OCI-LY3 (cell line): ENCODE measurements at regions not wholly inside any gene's neighbourhood (a gene's known extent, or its start where the extent isn't known, plus 50 kb on each side); places are given as distances from the start of the nearest gene placed in this dataset.

ENCODE experiments used
- EZH2phosphoT487 ChIP-seq: fragments of 200-600 bp; shearing (Covaris generic); IDR thresholded peaks from 2 replicates; pipeline ENCODE4 v1.6.1; 2018; ENCODE audit warnings: antibody characterized with exemption, mixed run types, low read depth
- TF ChIP-seq, protein P1 (sequence below): fragments of 200-600, 300-600 bp; sonication (generic); IDR thresholded peaks from 2 replicates; pipeline ENCODE4 v1.5.1; 2014; ENCODE audit warnings: antibody characterized with exemption, low read length, low read depth

GRCh38 chr3:152556731-152557254, 278.1 kb upstream of the P2RY1 start:
- TF ChIP-seq, protein P1, sequence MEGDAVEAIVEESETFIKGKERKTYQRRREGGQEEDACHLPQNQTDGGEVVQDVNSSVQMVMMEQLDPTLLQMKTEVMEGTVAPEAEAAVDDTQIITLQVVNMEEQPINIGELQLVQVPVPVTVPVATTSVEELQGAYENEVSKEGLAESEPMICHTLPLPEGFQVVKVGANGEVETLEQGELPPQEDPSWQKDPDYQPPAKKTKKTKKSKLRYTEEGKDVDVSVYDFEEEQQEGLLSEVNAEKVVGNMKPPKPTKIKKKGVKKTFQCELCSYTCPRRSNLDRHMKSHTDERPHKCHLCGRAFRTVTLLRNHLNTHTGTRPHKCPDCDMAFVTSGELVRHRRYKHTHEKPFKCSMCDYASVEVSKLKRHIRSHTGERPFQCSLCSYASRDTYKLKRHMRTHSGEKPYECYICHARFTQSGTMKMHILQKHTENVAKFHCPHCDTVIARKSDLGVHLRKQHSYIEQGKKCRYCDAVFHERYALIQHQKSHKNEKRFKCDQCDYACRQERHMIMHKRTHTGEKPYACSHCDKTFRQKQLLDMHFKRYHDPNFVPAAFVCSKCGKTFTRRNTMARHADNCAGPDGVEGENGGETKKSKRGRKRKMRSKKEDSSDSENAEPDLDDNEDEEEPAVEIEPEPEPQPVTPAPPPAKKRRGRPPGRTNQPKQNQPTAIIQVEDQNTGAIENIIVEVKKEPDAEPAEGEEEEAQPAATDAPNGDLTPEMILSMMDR, result no peak
- no peak for TF ChIP-seq EZH2phosphoT487
